NCI-H1092 treated with DMSO at 0.1 percent for 48 hours (cell line): ENCODE measurements at regions not wholly inside any gene's neighbourhood (a gene's known extent, or its start where the extent isn't known, plus 50 kb on each side); places are given as distances from the start of the nearest gene placed in this dataset.

Experiments used
- DNase-seq: peaks from one replicate; lab custom pipeline; 2025; lab: John Stamatoyannopoulos, UW

GRCh38 chr6:44012078-44012493, 115.2 kb downstream of the MRPL14 start:
- no peak for DNase-seq

GRCh38 chr6:44011350-44011920, 115.8 kb downstream of the MRPL14 start:
- DNase-seq: no peak

- DNase-seq: peak; percentile 66
Measured at GRCh38 chr6:44010411-44011349, 116.6 kb downstream of the MRPL14 start.

GRCh38 chr6:44009425-44010321, 117.6 kb downstream of the MRPL14 start:
- DNase-seq: peak; percentile 10

- DNase-seq: no peak
Measured at GRCh38 chr6:44008821-44009370, 118.4 kb downstream of the MRPL14 start.

GRCh38 chr6:44007818-44008621, 119.2 kb downstream of the MRPL14 start:
- no peak for DNase-seq

- no peak for DNase-seq
Measured at GRCh38 chr6:44006872-44007303, 120.4 kb downstream of the MRPL14 start.

- DNase-seq: no peak
Measured at GRCh38 chr6:44006123-44006871, 121.0 kb downstream of the MRPL14 start.

GRCh38 chr6:44005507-44005903, 121.7 kb downstream of the MRPL14 start:
- DNase-seq: no peak

- no peak for DNase-seq
Measured at GRCh38 chr6:44004625-44005506, 122.4 kb downstream of the MRPL14 start.

GRCh38 chr6:44004136-44004535, 123.1 kb downstream of the MRPL14 start:
- DNase-seq: no peak

GRCh38 chr6:44003345-44004061, 123.7 kb downstream of the MRPL14 start:
- DNase-seq: no peak

- peak; percentile 75 for DNase-seq
Measured at GRCh38 chr6:44002593-44003344, 124.5 kb downstream of the MRPL14 start.

GRCh38 chr6:44002067-44002592, 125.1 kb downstream of the MRPL14 start:
- DNase-seq: no peak

GRCh38 chr6:44001318-44002066, 125.8 kb downstream of the MRPL14 start:
- no peak for DNase-seq

GRCh38 chr6:44000164-44000842, 126.9 kb downstream of the MRPL14 start:
- peak; percentile 48 for DNase-seq
